Mesodermal cell (in vitro differentiated cells): ENCODE measurements at regions not wholly inside any gene's neighbourhood (a gene's known extent, or its start where the extent isn't known, plus 50 kb on each side); places are given as distances from the start of the nearest gene placed in this dataset.

Source experiments
- H3K27ac ChIP-seq: 2 replicates; pipeline ENCODE4 v1.7.0; 2013; ENCODE audit warnings: mild to moderate bottlenecking, low read depth, low read length, moderate library complexity; ENCODE audit not compliant: severe bottlenecking
- H3K36me3 ChIP-seq: 2 replicates; pipeline ENCODE4 v1.7.1; 2013; ENCODE audit warnings: mild to moderate bottlenecking, low read length, moderate library complexity; ENCODE audit not compliant: control insufficient read depth, insufficient read depth
- H3K4me1 ChIP-seq: one replicate; pipeline ENCODE4 v1.7.1; 2013; ENCODE audit warnings: mild to moderate bottlenecking, low read length; ENCODE audit not compliant: insufficient read depth, control insufficient read depth, poor library complexity, severe bottlenecking
- H3K4me3 ChIP-seq: 2 replicates; pipeline ENCODE4 v1.7.0; 2013; ENCODE audit warnings: low read length, control low read depth, mild to moderate bottlenecking; ENCODE audit not compliant: insufficient read depth, poor library complexity, severe bottlenecking; ENCODE audit errors: extremely low read depth
- H3K9me3 ChIP-seq: 2 replicates; pipeline ENCODE4 v1.7.1; 2013; ENCODE audit warnings: mild to moderate bottlenecking, low read length, moderate library complexity; ENCODE audit not compliant: control insufficient read depth
- WGBS, 2 experiments: methylation state at CpG; one replicate each; pipeline ENCODE4 v1.1.5; 2013; ENCODE audit warnings: missing lambda C conversion rate in 2 of 2; ENCODE audit not compliant: insufficient coverage in 2 of 2; 5-methylcytosine and 5-hydroxymethylcytosine counted together

- WGBS, 2 experiments, result 89 to 90% methylated on average over 4 to 9 of the region's 13 CpGs
- H3K36me3 ChIP-seq, result no peaks in the 10 kb centered on the region
- no peak overlapping the region for H3K27ac ChIP-seq
- H3K9me3 ChIP-seq, result no peaks in the 10 kb centered on the region
- H3K4me1 ChIP-seq, result no peaks in the 10 kb centered on the region
- no peak overlapping the region for H3K4me3 ChIP-seq
Observed at GRCh38 chr3:127062926-127063325, 80.0 kb downstream of the PLXNA1 start.

DNA sequence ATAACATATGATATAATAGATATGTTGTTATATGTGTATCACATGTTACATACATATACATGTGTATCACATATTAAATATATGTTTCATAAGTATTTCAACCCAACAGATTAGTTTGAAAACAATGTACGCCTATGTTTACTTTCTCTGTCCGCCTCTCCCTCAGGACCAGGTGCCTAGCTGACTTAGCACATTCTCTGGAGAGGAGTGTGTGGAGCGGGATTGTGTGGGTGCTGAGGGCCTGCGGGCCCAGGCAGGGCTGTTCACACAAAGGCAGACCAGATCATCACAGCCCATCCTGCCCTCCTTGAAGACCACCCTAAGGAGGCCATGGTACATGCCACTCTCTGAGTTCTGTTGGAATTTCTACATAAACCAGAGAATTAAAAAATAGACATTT lies 81.0 kb downstream of the PLXNA1 start:
- WGBS, 2 experiments, result 100% methylated on average over 2 of the region's 4 CpGs; no CpG with 5 or more reads in 1 of the 2 experiments
- Histone ChIP-seq H3K4me1 (no peaks in the 10 kb centered on the region), H3K27ac (no peak overlapping the region), H3K9me3 (no peaks in the 10 kb centered on the region), H3K4me3 (no peak overlapping the region), H3K36me3 (no peaks in the 10 kb centered on the region)

DNA sequence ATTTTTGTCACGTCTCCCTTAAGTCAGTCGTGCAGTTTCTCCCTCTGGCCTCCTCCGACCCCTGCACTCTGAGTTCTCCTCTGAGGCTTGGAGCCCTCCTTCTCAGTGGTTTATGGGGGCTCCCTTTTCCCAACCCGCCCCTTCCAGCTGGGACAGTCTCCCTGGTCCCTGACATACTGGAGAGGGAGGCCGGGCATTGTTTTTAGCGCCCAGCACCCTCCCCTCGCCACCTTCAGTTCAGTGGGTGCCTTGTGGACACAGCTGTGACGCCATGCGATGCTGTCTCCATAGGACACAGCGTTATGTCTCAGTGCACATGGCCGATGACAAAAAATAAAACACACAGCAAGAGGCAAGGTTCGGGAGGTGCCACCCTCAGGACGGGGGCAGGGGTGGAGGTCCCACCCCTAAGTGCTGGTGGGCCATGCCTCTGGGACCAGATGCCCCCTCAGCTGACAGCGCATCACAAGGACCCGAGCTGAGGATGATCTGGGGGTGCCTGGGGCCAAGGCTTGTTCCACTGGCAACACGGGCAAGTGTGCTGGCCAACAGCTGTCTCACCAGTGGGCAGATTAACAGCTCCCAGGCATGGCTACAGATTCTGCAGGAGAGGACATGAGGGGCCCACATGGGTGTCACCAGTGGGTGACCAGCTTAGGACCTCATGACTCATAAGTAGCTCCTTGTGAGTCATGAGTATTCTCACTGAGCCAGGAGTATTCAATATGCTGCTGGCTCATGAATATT lies 81.6 kb downstream of the PLXNA1 start:
- Histone ChIP-seq H3K4me1 (no peaks in the 10 kb centered on the region), H3K4me3 (no peak overlapping the region), H3K9me3 (no peaks in the 10 kb centered on the region), H3K27ac (no peak overlapping the region), H3K36me3 (no peaks in the 10 kb centered on the region)
- WGBS, 2 experiments, result 91 to 97% methylated on average over 14 to 15 of the region's 16 CpGs

DNA sequence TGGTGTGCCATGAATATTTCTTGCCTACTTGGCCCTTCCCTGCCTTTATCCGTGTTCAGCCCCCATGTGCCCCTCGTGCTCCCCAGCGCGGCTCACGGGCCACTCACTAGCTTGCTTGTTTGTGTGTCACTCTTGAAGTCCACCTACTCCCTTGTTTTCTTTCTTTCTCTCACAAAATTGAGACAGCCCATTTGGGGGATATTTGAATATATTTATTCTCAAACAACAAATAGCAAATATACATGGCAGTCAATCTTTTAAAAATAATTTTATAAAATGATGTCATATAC lies 82.2 kb downstream of the PLXNA1 start:
- no peak overlapping the region for H3K27ac ChIP-seq
- H3K4me3 ChIP-seq, result no peak overlapping the region
- 95% methylated on average over 5 of the region's 5 CpGs; no CpG with 5 or more reads in 1 of the 2 experiments for WGBS, 2 experiments

GRCh38 chr3:127065561-127066290 lies 82.8 kb downstream of the PLXNA1 start:
- 82 to 87% methylated on average over 10 to 13 of the region's 17 CpGs for WGBS, 2 experiments
- Histone ChIP-seq H3K9me3 (no peaks in the 10 kb centered on the region), H3K4me1 (no peaks in the 10 kb centered on the region), H3K27ac (no peak overlapping the region), H3K36me3 (no peaks in the 10 kb centered on the region), H3K4me3 (no peak overlapping the region)

More for the DNA sequence above, 82.2 kb downstream of the PLXNA1 start:
- Histone ChIP-seq H3K36me3 (no peaks in the 10 kb centered on the region), H3K9me3 (no peaks in the 10 kb centered on the region), H3K4me1 (no peaks in the 10 kb centered on the region)

DNA sequence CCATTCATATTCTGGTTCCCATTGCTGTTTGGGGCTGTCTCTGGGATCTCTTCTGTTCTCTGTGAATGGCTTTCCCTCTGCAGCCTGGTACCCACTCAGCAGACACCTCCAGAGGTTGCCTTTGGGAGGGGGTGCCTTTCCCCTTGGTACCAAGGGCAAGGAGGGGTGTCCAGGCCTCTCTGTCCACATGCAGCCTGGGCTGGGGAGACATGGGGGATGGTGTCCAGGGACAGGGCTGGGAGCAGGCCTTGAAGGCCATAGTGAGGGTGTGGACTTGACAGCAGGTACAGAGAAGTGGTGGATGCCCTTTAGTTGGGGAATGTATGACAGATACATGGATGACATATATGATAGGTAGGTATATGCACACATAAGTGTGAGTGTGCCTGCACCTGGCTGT lies 83.7 kb downstream of the PLXNA1 start:
- no peak overlapping the region for H3K27ac ChIP-seq
- H3K4me1 ChIP-seq, result no peaks in the 10 kb centered on the region
- H3K36me3 ChIP-seq, result no peaks in the 10 kb centered on the region
- no peaks in the 10 kb centered on the region for H3K9me3 ChIP-seq
- H3K4me3 ChIP-seq, result no peak overlapping the region

- no peaks in the 10 kb centered on the region for H3K9me3 ChIP-seq
- WGBS, 2 experiments, result 94 to 97% methylated on average over 8 to 10 of the region's 10 CpGs
Observed at GRCh38 chr3:127067116-127067910, 84.4 kb downstream of the PLXNA1 start.

DNA sequence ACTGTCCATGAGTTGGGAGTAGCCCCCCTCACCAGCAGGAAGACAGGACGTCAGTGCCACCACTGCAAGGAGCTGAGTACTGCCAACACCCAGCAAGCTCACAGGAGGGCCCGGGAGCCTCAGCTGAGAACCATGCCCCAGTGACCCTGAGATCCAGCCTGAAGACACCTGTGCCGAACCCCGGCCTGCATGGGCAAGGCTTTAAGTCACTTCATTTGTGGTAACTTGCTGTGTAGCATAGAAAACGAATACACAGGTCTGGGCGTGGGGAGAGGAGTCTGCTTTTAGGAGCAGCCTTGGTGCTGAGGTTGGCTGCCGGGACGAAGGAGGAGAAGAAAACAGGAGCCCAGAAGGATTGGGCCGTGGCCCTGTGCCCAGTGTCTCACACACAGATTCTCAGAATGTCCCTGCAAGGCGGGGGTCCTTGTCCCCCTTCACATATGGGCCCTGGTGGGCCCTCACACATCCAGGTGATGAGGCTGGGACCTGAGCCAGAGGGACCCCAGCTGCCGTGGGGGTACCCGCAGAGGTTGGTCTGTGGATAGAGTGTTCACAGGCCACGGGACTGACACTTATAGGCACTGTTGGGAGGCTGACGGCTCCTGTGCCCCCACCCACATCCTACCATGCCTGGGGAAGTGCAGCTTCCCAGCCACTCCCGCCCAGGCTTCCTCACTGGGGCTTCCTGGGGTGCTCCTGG lies 85.3 kb downstream of the PLXNA1 start:
- 90 to 91% methylated on average over 12 to 15 of the region's 15 CpGs for WGBS, 2 experiments
- Histone ChIP-seq H3K4me3 (no peak overlapping the region), H3K9me3 (no peaks in the 10 kb centered on the region), H3K27ac (no peak overlapping the region), H3K4me1 (no peaks in the 10 kb centered on the region), H3K36me3 (no peaks in the 10 kb centered on the region)

More at GRCh38 chr3:127067116-127067910, 84.4 kb downstream of the PLXNA1 start:
- Histone ChIP-seq H3K27ac (no peak overlapping the region), H3K4me3 (no peak overlapping the region), H3K4me1 (no peaks in the 10 kb centered on the region), H3K36me3 (no peaks in the 10 kb centered on the region)

- no peaks in the 10 kb centered on the region for H3K4me1 ChIP-seq
- H3K27ac ChIP-seq, result no peak overlapping the region
- H3K9me3 ChIP-seq, result no peaks in the 10 kb centered on the region
- 87 to 91% methylated on average over 8 to 9 of the region's 9 CpGs for WGBS, 2 experiments
- no peaks in the 10 kb centered on the region for H3K36me3 ChIP-seq
- no peak overlapping the region for H3K4me3 ChIP-seq
Observed at GRCh38 chr3:127068871-127069270, 86.0 kb downstream of the PLXNA1 start.

- Histone ChIP-seq H3K4me1 (no peaks in the 10 kb centered on the region), H3K27ac (no peak overlapping the region), H3K4me3 (no peak overlapping the region), H3K9me3 (no peaks in the 10 kb centered on the region), H3K36me3 (no peaks in the 10 kb centered on the region)
- WGBS, 2 experiments, result 89 to 95% methylated on average over 10 of the region's 14 CpGs
Observed at GRCh38 chr3:127069814-127070440, 87.0 kb downstream of the PLXNA1 start.
